ENCODE measurements at regions not wholly inside any gene's neighbourhood (a gene's known extent, or its start where the extent isn't known, plus 50 kb on each side); places are given as distances from the start of the nearest gene placed in this dataset.

GRCh38 chr5:54398191-54398590 lies 57.3 kb upstream of the HSPB3 start:
- TF ChIP-seq HMGXB4 (CRISPR knock-in tag; IDR thresholded peaks at IDR 0.05; ENCODE audit: borderline replicate concordance): no peak
- no peak for TF ChIP-seq CTCF (IDR thresholded peaks at IDR 0.05)
- TF ChIP-seq EP300 (IDR thresholded peaks at IDR 0.05): no peak
- no peak for TF ChIP-seq MAZ (IDR thresholded peaks at IDR 0.05; ENCODE audit: borderline replicate concordance, low read depth, low read length)
- no peak for TF ChIP-seq POLR2A (IDR thresholded peaks at IDR 0.05; ENCODE audit: low read length)
